ENCODE measurements at regions not wholly inside any gene's neighbourhood (a gene's known extent, or its start where the extent isn't known, plus 50 kb on each side); places are given as distances from the start of the nearest gene placed in this dataset.

- no peak overlapping the region for H3K4me3 ChIP-seq (ENCODE audit: control insufficient read depth in 1 of 2, extremely low read depth in 1 of 2, low read length in 1 of 2)
- DNase-seq: no peak
- Mint-ChIP-seq H3K9me3 (peaks cover 13 to 17% (median 15%) of the 10 kb centered on the region in 3 donors), H3K36me3 (no peaks in the 10 kb centered on the region), H3K27ac (no peak overlapping the region), H3K4me1 (no peaks in the 10 kb centered on the region), H3K4me3 (no peak overlapping the region), H3K27me3 (no peaks in the 10 kb centered on the region)
- ChIA-PET CTCF (no interaction called here), POLR2A (no interaction called here)
- no peaks in the 10 kb centered on the region for H3K4me1 ChIP-seq (ENCODE audit: control insufficient read depth in 1 of 2, extremely low read depth in 1 of 2, insufficient read depth in 2 of 2, low read length in 2 of 2)
- H3K36me3 ChIP-seq (ENCODE audit: control insufficient read depth in 2 of 2, extremely low read depth in 1 of 2, insufficient read depth in 1 of 2, low read length in 1 of 2): no peaks in the 10 kb centered on the region
- no peak overlapping the region for H3K27ac ChIP-seq (ENCODE audit: low read length)
- H3K9me3 ChIP-seq: no peaks in the 10 kb centered on the region
- no CpG with 5 or more reads among the region's 1 CpG for WGBS (ENCODE audit: insufficient coverage)
- H3K27me3 ChIP-seq (replicated peaks in 1 of 2; ENCODE audit: control insufficient read depth in 2 of 2, extremely low read depth in 1 of 2, insufficient read depth in 2 of 2, low read length in 1 of 2): no peaks in the 10 kb centered on the region
- no peak for ATAC-seq (replicated peaks in 1 of 4)
Measured at GRCh38 chr4:133997436-133997835, 204.2 kb downstream of the PABPC4L start.

- Histone ChIP-seq H3K4me1 (ENCODE audit: control insufficient read depth in 1 of 2, extremely low read depth in 1 of 2, insufficient read depth in 2 of 2, low read length in 2 of 2) (no peaks in the 10 kb centered on the region), H3K9me3 (no peaks in the 10 kb centered on the region), H3K27me3 (replicated peaks in 1 of 2; ENCODE audit: control insufficient read depth in 2 of 2, extremely low read depth in 1 of 2, insufficient read depth in 2 of 2, low read length in 1 of 2) (no peaks in the 10 kb centered on the region), H3K4me3 (ENCODE audit: control insufficient read depth in 1 of 2, extremely low read depth in 1 of 2, low read length in 1 of 2) (no peak overlapping the region), H3K36me3 (ENCODE audit: control insufficient read depth in 2 of 2, extremely low read depth in 1 of 2, insufficient read depth in 1 of 2, low read length in 1 of 2) (no peaks in the 10 kb centered on the region), H3K27ac (ENCODE audit: low read length) (no peak overlapping the region)
- H3K9me3 Mint-ChIP-seq: peaks cover 17% of the 10 kb centered on the region in 3 donors
- no peak overlapping the region for H3K27ac Mint-ChIP-seq
- no peaks in the 10 kb centered on the region for H3K4me1 Mint-ChIP-seq
- ATAC-seq (replicated peaks in 1 of 4) (no peak), DNase-seq (no peak)
- no peaks in the 10 kb centered on the region for H3K36me3 Mint-ChIP-seq
- no peak overlapping the region for H3K4me3 Mint-ChIP-seq
- H3K27me3 Mint-ChIP-seq: no peaks in the 10 kb centered on the region
- CTCF ChIA-PET: no interaction called here
- POLR2A ChIA-PET: no interaction called here
- WGBS (ENCODE audit: insufficient coverage): no CpG with 5 or more reads among the region's 7 CpGs
Measured at GRCh38 chr4:133996431-133997121, 205.0 kb downstream of the PABPC4L start.

- no peaks in the 10 kb centered on the region for H3K4me1 Mint-ChIP-seq
- DNase-seq (no peak), ATAC-seq (replicated peaks in 1 of 4) (no peak)
- H3K27ac Mint-ChIP-seq: no peak overlapping the region
- no peaks in the 10 kb centered on the region for H3K27me3 ChIP-seq (replicated peaks in 1 of 2; ENCODE audit: control insufficient read depth in 2 of 2, extremely low read depth in 1 of 2, insufficient read depth in 2 of 2, low read length in 1 of 2)
- 95% methylated on average over 2 of the region's 5 CpGs for WGBS (ENCODE audit: insufficient coverage)
- H3K4me1 ChIP-seq (ENCODE audit: control insufficient read depth in 1 of 2, extremely low read depth in 1 of 2, insufficient read depth in 2 of 2, low read length in 2 of 2): no peaks in the 10 kb centered on the region
- H3K36me3 Mint-ChIP-seq: no peaks in the 10 kb centered on the region
- H3K27ac ChIP-seq (ENCODE audit: low read length): no peak overlapping the region
- no peaks in the 10 kb centered on the region for H3K27me3 Mint-ChIP-seq
- no peaks in the 10 kb centered on the region for H3K36me3 ChIP-seq (ENCODE audit: control insufficient read depth in 2 of 2, extremely low read depth in 1 of 2, insufficient read depth in 1 of 2, low read length in 1 of 2)
- H3K9me3 Mint-ChIP-seq: peaks cover 15 to 26% (median 20%) of the 10 kb centered on the region in 3 donors
- no peak overlapping the region for H3K4me3 Mint-ChIP-seq
- no peaks in the 10 kb centered on the region for H3K9me3 ChIP-seq
- H3K4me3 ChIP-seq (ENCODE audit: control insufficient read depth in 1 of 2, extremely low read depth in 1 of 2, low read length in 1 of 2): no peak overlapping the region
- ChIA-PET POLR2A (no interaction called here), CTCF (no interaction called here)
Measured at GRCh38 chr4:133995243-133995960, 206.2 kb downstream of the PABPC4L start.

- H3K27ac ChIP-seq (ENCODE audit: low read length): no peak overlapping the region
- Mint-ChIP-seq H3K4me1 (no peaks in the 10 kb centered on the region), H3K9me3 (peaks cover 3 to 17% (median 3%) of the 10 kb centered on the region in 3 donors), H3K27me3 (no peaks in the 10 kb centered on the region), H3K36me3 (no peaks in the 10 kb centered on the region), H3K27ac (no peak overlapping the region), H3K4me3 (no peak overlapping the region)
- H3K4me3 ChIP-seq (ENCODE audit: control insufficient read depth in 1 of 2, extremely low read depth in 1 of 2, low read length in 1 of 2): no peak overlapping the region
- no CpG with 5 or more reads among the region's 1 CpG for WGBS (ENCODE audit: insufficient coverage)
- H3K9me3 ChIP-seq: no peaks in the 10 kb centered on the region
- POLR2A ChIA-PET: no interaction called here
- H3K4me1 ChIP-seq (ENCODE audit: control insufficient read depth in 1 of 2, extremely low read depth in 1 of 2, insufficient read depth in 2 of 2, low read length in 2 of 2): no peaks in the 10 kb centered on the region
- H3K36me3 ChIP-seq (ENCODE audit: control insufficient read depth in 2 of 2, extremely low read depth in 1 of 2, insufficient read depth in 1 of 2, low read length in 1 of 2): no peaks in the 10 kb centered on the region
- no peak for DNase-seq
- ATAC-seq (replicated peaks in 1 of 4): no peak
- no peaks in the 10 kb centered on the region for H3K27me3 ChIP-seq (replicated peaks in 1 of 2; ENCODE audit: control insufficient read depth in 2 of 2, extremely low read depth in 1 of 2, insufficient read depth in 2 of 2, low read length in 1 of 2)
- CTCF ChIA-PET: no interaction called here
Measured at GRCh38 chr4:133982533-133983224, 218.9 kb downstream of the PABPC4L start.

- H3K27ac ChIP-seq (ENCODE audit: low read length): no peak overlapping the region
- Mint-ChIP-seq H3K9me3 (peaks cover 7 to 24% (median 7%) of the 10 kb centered on the region in 3 donors), H3K36me3 (no peaks in the 10 kb centered on the region), H3K4me3 (no peak overlapping the region), H3K4me1 (no peaks in the 10 kb centered on the region), H3K27me3 (no peaks in the 10 kb centered on the region), H3K27ac (no peak overlapping the region)
- POLR2A ChIA-PET: no interaction called here
- no peaks in the 10 kb centered on the region for H3K27me3 ChIP-seq (replicated peaks in 1 of 2; ENCODE audit: control insufficient read depth in 2 of 2, extremely low read depth in 1 of 2, insufficient read depth in 2 of 2, low read length in 1 of 2)
- H3K4me1 ChIP-seq (ENCODE audit: control insufficient read depth in 1 of 2, extremely low read depth in 1 of 2, insufficient read depth in 2 of 2, low read length in 2 of 2): no peaks in the 10 kb centered on the region
- no CpG with 5 or more reads among the region's 2 CpGs for WGBS (ENCODE audit: insufficient coverage)
- CTCF ChIA-PET: no interaction called here
- DNase-seq (no peak), ATAC-seq (replicated peaks in 1 of 4) (no peak)
- no peaks in the 10 kb centered on the region for H3K9me3 ChIP-seq
- no peaks in the 10 kb centered on the region for H3K36me3 ChIP-seq (ENCODE audit: control insufficient read depth in 2 of 2, extremely low read depth in 1 of 2, insufficient read depth in 1 of 2, low read length in 1 of 2)
- no peak overlapping the region for H3K4me3 ChIP-seq (ENCODE audit: control insufficient read depth in 1 of 2, extremely low read depth in 1 of 2, low read length in 1 of 2)
Measured at GRCh38 chr4:133981327-133981726, 220.3 kb downstream of the PABPC4L start.

GRCh38 chr4:133972586-133972985, 229.0 kb downstream of the PABPC4L start:
- Mint-ChIP-seq H3K4me3 (no peak overlapping the region), H3K4me1 (no peaks in the 10 kb centered on the region), H3K9me3 (peaks cover 20 to 32% (median 31%) of the 10 kb centered on the region in 3 donors), H3K27ac (no peak overlapping the region), H3K27me3 (no peaks in the 10 kb centered on the region), H3K36me3 (no peaks in the 10 kb centered on the region)
- Histone ChIP-seq H3K27ac (ENCODE audit: low read length) (no peak overlapping the region), H3K27me3 (replicated peaks in 1 of 2; ENCODE audit: control insufficient read depth in 2 of 2, extremely low read depth in 1 of 2, insufficient read depth in 2 of 2, low read length in 1 of 2) (no peaks in the 10 kb centered on the region), H3K4me1 (ENCODE audit: control insufficient read depth in 1 of 2, extremely low read depth in 1 of 2, insufficient read depth in 2 of 2, low read length in 2 of 2) (no peaks in the 10 kb centered on the region), H3K36me3 (ENCODE audit: control insufficient read depth in 2 of 2, extremely low read depth in 1 of 2, insufficient read depth in 1 of 2, low read length in 1 of 2) (no peaks in the 10 kb centered on the region), H3K4me3 (ENCODE audit: control insufficient read depth in 1 of 2, extremely low read depth in 1 of 2, low read length in 1 of 2) (no peak overlapping the region), H3K9me3 (no peaks in the 10 kb centered on the region)
- ChIA-PET CTCF (no interaction called here), POLR2A (no interaction called here)
- ATAC-seq (replicated peaks in 1 of 4) (no peak), DNase-seq (no peak)
- WGBS (ENCODE audit: insufficient coverage): no CpG with 5 or more reads among the region's 2 CpGs
